H9 (cell line): ENCODE measurements at regions not wholly inside any gene's neighbourhood (a gene's known extent, or its start where the extent isn't known, plus 50 kb on each side); places are given as distances from the start of the nearest gene placed in this dataset.

Experiments used
- DNase-seq: peaks from one replicate; pipeline ENCODE4 v3.0.0-alpha.2; 2017
- H2AFZ ChIP-seq: one replicate; pipeline ENCODE4 v1.6.1; 2013; ENCODE audit warnings: mild to moderate bottlenecking, low read length, control low read depth, moderate library complexity
- H2AK5ac ChIP-seq: 2 replicates; pipeline ENCODE4 v1.6.1; 2013; ENCODE audit warnings: low read length, control low read depth, mixed read lengths; ENCODE audit not compliant: insufficient read length
- H2BK120ac ChIP-seq: one replicate; pipeline ENCODE4 v1.6.1; 2013; ENCODE audit warnings: low read depth, mild to moderate bottlenecking, low read length, control low read depth, inconsistent platforms; ENCODE audit not compliant: poor library complexity, severe bottlenecking
- H2BK12ac ChIP-seq: 2 replicates; pipeline ENCODE4 v1.6.1; 2013; ENCODE audit warnings: low read length, control low read depth, mixed read lengths, low read depth; ENCODE audit not compliant: insufficient read length
- H2BK15ac ChIP-seq: 2 replicates; pipeline ENCODE4 v1.6.1; 2013; ENCODE audit warnings: low read depth, low read length, control low read depth
- H2BK20ac ChIP-seq: one replicate; pipeline ENCODE4 v1.6.1; 2013; ENCODE audit warnings: low read depth, mild to moderate bottlenecking, low read length, control low read depth, inconsistent platforms; ENCODE audit not compliant: poor library complexity, severe bottlenecking
- H2BK5ac ChIP-seq: 2 replicates; pipeline ENCODE4 v1.6.1; 2013; ENCODE audit warnings: low read length, control low read depth, mixed read lengths; ENCODE audit not compliant: insufficient read length
- H3K14ac ChIP-seq: 2 replicates; pipeline ENCODE4 v1.6.1; 2013; ENCODE audit warnings: low read length, control low read depth; ENCODE audit not compliant: insufficient read depth
- H3K18ac ChIP-seq: 2 replicates; pipeline ENCODE4 v1.6.1; 2013; ENCODE audit warnings: low read depth, mild to moderate bottlenecking, mixed read lengths, low read length, control low read depth; ENCODE audit not compliant: insufficient read length
- H3K23ac ChIP-seq: 2 replicates; pipeline ENCODE4 v1.6.1; 2013; ENCODE audit warnings: low read length, control low read depth, mixed read lengths, low read depth; ENCODE audit not compliant: insufficient read length
- H3K23me2 ChIP-seq: 2 replicates; pipeline ENCODE4 v1.6.1; 2013; ENCODE audit warnings: low read depth, mild to moderate bottlenecking, mixed read lengths, low read length, control low read depth; ENCODE audit not compliant: insufficient read length, poor library complexity, severe bottlenecking
- H3K27ac ChIP-seq: 2 replicates; pipeline ENCODE4 v1.5.1; 2013; ENCODE audit warnings: low read length, control low read depth, mixed read lengths, low read depth; ENCODE audit not compliant: insufficient read length
- H3K27me3 ChIP-seq: 2 replicates; pipeline ENCODE4 v1.6.1; 2013; ENCODE audit warnings: low read length, control low read depth, inconsistent platforms; ENCODE audit not compliant: insufficient read depth
- H3K4ac ChIP-seq: 2 replicates; pipeline ENCODE4 v1.6.1; 2013; ENCODE audit warnings: low read depth, mild to moderate bottlenecking, control low read depth, inconsistent platforms, low read length, moderate library complexity
- H3K4me1 ChIP-seq: 2 replicates; pipeline ENCODE4 v1.6.1; 2013; ENCODE audit warnings: low read length, control low read depth, inconsistent platforms; ENCODE audit not compliant: insufficient read depth
- H3K4me2 ChIP-seq: 2 replicates; pipeline ENCODE4 v1.6.1; 2013; ENCODE audit warnings: low read length, control low read depth, mixed read lengths; ENCODE audit not compliant: insufficient read length, insufficient read depth
- H3K56ac ChIP-seq: 2 replicates; pipeline ENCODE4 v1.6.1; 2013; ENCODE audit warnings: low read depth, mild to moderate bottlenecking, mixed read lengths, low read length, control low read depth; ENCODE audit not compliant: insufficient read length
- H3K79me1 ChIP-seq: 2 replicates; pipeline ENCODE4 v1.6.1; 2013; ENCODE audit warnings: low read depth, mild to moderate bottlenecking, moderate library complexity, low read length, control low read depth, inconsistent platforms; ENCODE audit not compliant: insufficient read depth, poor library complexity, severe bottlenecking
- H3K79me2 ChIP-seq: 2 replicates; pipeline ENCODE4 v1.6.1; 2013; ENCODE audit warnings: low read length, control low read depth, inconsistent platforms; ENCODE audit not compliant: insufficient read depth
- H3K9ac ChIP-seq: 2 replicates; pipeline ENCODE4 v1.6.1; 2013; ENCODE audit warnings: low read length, control low read depth, mixed read lengths; ENCODE audit not compliant: insufficient read length; ENCODE audit errors: extremely low read depth
- H3K9me3 ChIP-seq: one replicate; pipeline ENCODE4 v1.6.1; 2013; ENCODE audit warnings: low read depth, low read length, inconsistent platforms; ENCODE audit not compliant: control insufficient read depth
- H3T11ph ChIP-seq: one replicate; pipeline ENCODE4 v1.6.1; 2013; ENCODE audit warnings: mild to moderate bottlenecking, low read length, control low read depth, inconsistent platforms
- H4K20me1 ChIP-seq: one replicate; pipeline ENCODE4 v1.6.1; 2013; ENCODE audit not compliant: control insufficient read depth, insufficient read length, insufficient read depth
- H4K5ac ChIP-seq: 2 replicates; pipeline ENCODE4 v1.6.1; 2013; ENCODE audit warnings: low read depth, mild to moderate bottlenecking, mixed read lengths, low read length, control low read depth; ENCODE audit not compliant: insufficient read length
- H4K8ac ChIP-seq: replicated peaks from 2 replicates; pipeline ENCODE4 v1.6.1; 2013; ENCODE audit warnings: low read length, control low read depth, mixed read lengths, low read depth; ENCODE audit not compliant: insufficient read length
- H4K91ac ChIP-seq: 2 replicates; pipeline ENCODE4 v1.6.1; 2013; ENCODE audit warnings: low read depth, mild to moderate bottlenecking, moderate library complexity, mixed read lengths, low read length, control low read depth; ENCODE audit not compliant: insufficient read length
- H3K27ac Mint-ChIP-seq, 3 experiments: 2 replicates in 2 of 3; 3 replicates in 1 of 3; pipeline ENCODE4 v1.8.0; 2020 to 2021; ENCODE audit warnings: mixed read lengths in 3 of 3, mild to moderate bottlenecking in 1 of 3, moderate library complexity in 1 of 3
- H3K27me3 Mint-ChIP-seq: 2 replicates; pipeline ENCODE4 v1.8.0; 2021; ENCODE audit warnings: low read depth, mild to moderate bottlenecking, moderate library complexity, mixed read lengths
- H3K36me3 Mint-ChIP-seq, 3 experiments: 2 replicates in 2 of 3; 3 replicates in 1 of 3; pipeline ENCODE4 v1.8.0; 2020 to 2021; ENCODE audit warnings: low read depth in 3 of 3, mixed read lengths in 3 of 3; ENCODE audit not compliant: insufficient read depth in 1 of 3
- H3K4me1 Mint-ChIP-seq, 2 experiments: 2 replicates each; pipeline ENCODE4 v1.8.0; 2020; ENCODE audit warnings: mixed read lengths in 2 of 2
- H3K4me3 Mint-ChIP-seq, 2 experiments: 2 replicates in 1 of 2; 3 replicates in 1 of 2; pipeline ENCODE4 v1.8.0; 2020 to 2021; ENCODE audit warnings: mild to moderate bottlenecking in 2 of 2, mixed read lengths in 2 of 2, moderate library complexity in 1 of 2
- H3K9me3 Mint-ChIP-seq, 2 experiments: 2 replicates in 1 of 2; 3 replicates in 1 of 2; pipeline ENCODE4 v1.8.0; 2020; ENCODE audit warnings: mild to moderate bottlenecking in 2 of 2, mixed read lengths in 2 of 2, moderate library complexity in 1 of 2
- WGBS: extraction: QIAGEN DNeasy Blood & Tissue Kit; methylation state at CpG from one replicate; pipeline ENCODE4 v1.1.7; 2013; ENCODE audit warnings: missing lambda C conversion rate, low lambda C conversion rate, mixed read lengths; ENCODE audit not compliant: insufficient read length; ENCODE audit errors: extremely low coverage; 5-methylcytosine and 5-hydroxymethylcytosine counted together
- TF ChIP-seq, protein P1 (sequence below): fragments of 200-600 bp; sonication (generic); conservative IDR thresholded peaks from 3 replicates; pipeline ENCODE4 v1.8.0; 2021; ENCODE audit warnings: antibody characterized with exemption, mild to moderate bottlenecking

DNA sequence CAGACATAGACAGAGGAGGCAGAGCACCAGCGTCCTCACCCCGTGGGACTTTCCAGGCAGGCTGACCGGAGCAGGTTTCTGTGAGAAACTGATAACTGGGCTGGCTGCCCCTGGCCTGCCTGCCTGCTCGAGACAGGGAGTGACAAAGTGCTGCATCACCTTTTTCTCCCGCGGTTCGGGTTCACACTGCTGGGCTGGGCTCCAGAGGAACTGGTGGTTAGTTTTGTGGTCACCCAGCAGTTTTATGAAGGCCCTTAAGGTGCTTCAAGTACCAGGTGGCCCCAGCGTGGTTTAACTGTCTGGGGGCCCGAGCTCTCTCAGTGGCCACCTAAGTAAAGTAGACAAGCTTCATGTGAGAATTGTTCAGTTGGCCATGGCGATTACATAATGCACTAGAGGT, 1073.6 kb downstream of the BCL11B start:
- Histone ChIP-seq H3K23ac (no peak overlapping the region), H3K79me1 (no peaks in the 10 kb centered on the region), H2BK12ac (no peak overlapping the region), H3K14ac (no peak overlapping the region; the same call in 1 of the 2 replicates), H3K27ac (no peak overlapping the region), H2BK5ac (no peak overlapping the region), H4K91ac (no peak overlapping the region), H2BK120ac (no peak overlapping the region), H3K79me2 (no peaks in the 10 kb centered on the region), H3K4ac (no peak overlapping the region), H3T11ph (no peak overlapping the region), H3K23me2 (no peaks in the 10 kb centered on the region), H4K5ac (no peak overlapping the region), H3K27me3 (no peaks in the 10 kb centered on the region), H3K4me1 (no peaks in the 10 kb centered on the region; the same call in 1 of the 2 replicates), H3K9ac (no peak overlapping the region), H4K8ac (no peak overlapping the region), H3K18ac (no peak overlapping the region), H3K9me3 (no peaks in the 10 kb centered on the region), H2AFZ (no peak overlapping the region), H3K4me2 (no peak overlapping the region), H2BK15ac (no peak overlapping the region), H2AK5ac (no peak overlapping the region), H4K20me1 (no peaks in the 10 kb centered on the region), H2BK20ac (no peak overlapping the region), H3K56ac (no peak overlapping the region)
- DNase-seq, result no peak
- TF ChIP-seq, protein P1, sequence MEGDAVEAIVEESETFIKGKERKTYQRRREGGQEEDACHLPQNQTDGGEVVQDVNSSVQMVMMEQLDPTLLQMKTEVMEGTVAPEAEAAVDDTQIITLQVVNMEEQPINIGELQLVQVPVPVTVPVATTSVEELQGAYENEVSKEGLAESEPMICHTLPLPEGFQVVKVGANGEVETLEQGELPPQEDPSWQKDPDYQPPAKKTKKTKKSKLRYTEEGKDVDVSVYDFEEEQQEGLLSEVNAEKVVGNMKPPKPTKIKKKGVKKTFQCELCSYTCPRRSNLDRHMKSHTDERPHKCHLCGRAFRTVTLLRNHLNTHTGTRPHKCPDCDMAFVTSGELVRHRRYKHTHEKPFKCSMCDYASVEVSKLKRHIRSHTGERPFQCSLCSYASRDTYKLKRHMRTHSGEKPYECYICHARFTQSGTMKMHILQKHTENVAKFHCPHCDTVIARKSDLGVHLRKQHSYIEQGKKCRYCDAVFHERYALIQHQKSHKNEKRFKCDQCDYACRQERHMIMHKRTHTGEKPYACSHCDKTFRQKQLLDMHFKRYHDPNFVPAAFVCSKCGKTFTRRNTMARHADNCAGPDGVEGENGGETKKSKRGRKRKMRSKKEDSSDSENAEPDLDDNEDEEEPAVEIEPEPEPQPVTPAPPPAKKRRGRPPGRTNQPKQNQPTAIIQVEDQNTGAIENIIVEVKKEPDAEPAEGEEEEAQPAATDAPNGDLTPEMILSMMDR, result no peak
- peaks cover 10 to 14% of the 10 kb centered on the region in 2 experiments for H3K4me1 Mint-ChIP-seq
- 0 out of 7 replicates have a peak, but pooled peaks cover 0 to 4% (median 0%) of the 10 kb centered on the region in 3 experiments for H3K36me3 Mint-ChIP-seq
- no peak overlapping the region for H3K4me3 Mint-ChIP-seq
- peaks cover 0 to 4% of the 10 kb centered on the region in 2 experiments; a peak in 1 of 5 replicates for H3K9me3 Mint-ChIP-seq
- WGBS, result no CpG with 5 or more reads among the region's 10 CpGs
- peaks cover 2% of the 10 kb centered on the region for H3K27me3 Mint-ChIP-seq
- H3K27ac Mint-ChIP-seq, result no peak overlapping the region
